ENCODE measurements at regions not wholly inside any gene's neighbourhood (a gene's known extent, or its start where the extent isn't known, plus 50 kb on each side); places are given as distances from the start of the nearest gene placed in this dataset.

DNA sequence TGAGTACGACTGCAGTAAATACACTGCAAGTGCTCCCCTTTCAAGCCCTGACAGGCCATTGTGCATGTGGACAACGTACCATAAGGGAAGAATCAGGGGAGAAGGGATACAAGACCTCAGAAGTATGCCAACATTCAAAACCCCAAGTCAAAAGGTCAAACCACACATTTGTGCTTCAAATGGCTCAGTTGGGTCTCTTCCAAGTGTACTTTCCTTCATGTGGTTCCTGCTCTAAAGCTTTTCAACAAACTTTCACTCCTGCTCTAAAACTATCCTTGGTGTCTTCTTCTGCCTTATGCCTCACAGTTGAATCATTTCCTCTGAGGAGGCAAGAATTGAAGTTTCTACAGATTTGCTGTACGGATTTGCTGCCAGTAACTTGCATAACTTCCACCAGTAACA, 305.7 kb upstream of the SLIT2 start:
- no peak for DNase-seq
- no peaks in the 10 kb centered on the region; the same call in 1 of the 2 replicates for H3K4me1 ChIP-seq (ENCODE audit: insufficient read depth, low read length)
- no peak overlapping the region for H2AK5ac ChIP-seq (ENCODE audit: insufficient read length, low read length)
- no peak overlapping the region for H3K14ac ChIP-seq (ENCODE audit: insufficient read depth, low read length)
- no peak overlapping the region for H4K91ac ChIP-seq (ENCODE audit: insufficient read length, low read depth, low read length)
- H3K9ac ChIP-seq (ENCODE audit: extremely low read depth, insufficient read length, low read length), result no peak overlapping the region
- peaks cover 2 to 3% of the 10 kb centered on the region in 2 experiments; a peak in 3 of 5 replicates for H3K9me3 Mint-ChIP-seq
- H3K23me2 ChIP-seq (ENCODE audit: insufficient read length, low read depth, low read length, poor library complexity, severe bottlenecking), result no peaks in the 10 kb centered on the region
- H4K5ac ChIP-seq (ENCODE audit: insufficient read length, low read depth, low read length), result no peak overlapping the region
- no peak overlapping the region for H2BK12ac ChIP-seq (ENCODE audit: insufficient read length, low read depth, low read length)
- no peak overlapping the region for H2BK20ac ChIP-seq (ENCODE audit: low read depth, low read length, poor library complexity, severe bottlenecking)
- H3K4me2 ChIP-seq (ENCODE audit: insufficient read depth, insufficient read length, low read length), result no peak overlapping the region
- H3K79me2 ChIP-seq (ENCODE audit: insufficient read depth, low read length), result no peaks in the 10 kb centered on the region
- no peak overlapping the region for H3K4ac ChIP-seq (ENCODE audit: low read depth, low read length)
- H3K4me1 Mint-ChIP-seq, result peaks cover 14% of the 10 kb centered on the region in 2 experiments
- WGBS (ENCODE audit: extremely low coverage, insufficient read length, low lambda C conversion rate), result no CpG with 5 or more reads among the region's 3 CpGs
- no peaks in the 10 kb centered on the region for H3K79me1 ChIP-seq (ENCODE audit: insufficient read depth, low read depth, low read length, poor library complexity, severe bottlenecking)
- no peak overlapping the region for H2AFZ ChIP-seq (ENCODE audit: low read length)
- H3K27me3 ChIP-seq (ENCODE audit: insufficient read depth, low read length), result no peaks in the 10 kb centered on the region
- no peaks in the 10 kb centered on the region for H3K27me3 Mint-ChIP-seq (ENCODE audit: low read depth)
- no peak overlapping the region for H3K27ac ChIP-seq (ENCODE audit: insufficient read length, low read depth, low read length)
- H3K56ac ChIP-seq (ENCODE audit: insufficient read length, low read depth, low read length), result no peak overlapping the region
- no peak overlapping the region for H2BK120ac ChIP-seq (ENCODE audit: low read depth, low read length, poor library complexity, severe bottlenecking)
- H3K23ac ChIP-seq (ENCODE audit: insufficient read length, low read depth, low read length), result no peak overlapping the region
- H4K20me1 ChIP-seq (ENCODE audit: control insufficient read depth, insufficient read depth, insufficient read length), result no peaks in the 10 kb centered on the region
- TF ChIP-seq, protein P1, sequence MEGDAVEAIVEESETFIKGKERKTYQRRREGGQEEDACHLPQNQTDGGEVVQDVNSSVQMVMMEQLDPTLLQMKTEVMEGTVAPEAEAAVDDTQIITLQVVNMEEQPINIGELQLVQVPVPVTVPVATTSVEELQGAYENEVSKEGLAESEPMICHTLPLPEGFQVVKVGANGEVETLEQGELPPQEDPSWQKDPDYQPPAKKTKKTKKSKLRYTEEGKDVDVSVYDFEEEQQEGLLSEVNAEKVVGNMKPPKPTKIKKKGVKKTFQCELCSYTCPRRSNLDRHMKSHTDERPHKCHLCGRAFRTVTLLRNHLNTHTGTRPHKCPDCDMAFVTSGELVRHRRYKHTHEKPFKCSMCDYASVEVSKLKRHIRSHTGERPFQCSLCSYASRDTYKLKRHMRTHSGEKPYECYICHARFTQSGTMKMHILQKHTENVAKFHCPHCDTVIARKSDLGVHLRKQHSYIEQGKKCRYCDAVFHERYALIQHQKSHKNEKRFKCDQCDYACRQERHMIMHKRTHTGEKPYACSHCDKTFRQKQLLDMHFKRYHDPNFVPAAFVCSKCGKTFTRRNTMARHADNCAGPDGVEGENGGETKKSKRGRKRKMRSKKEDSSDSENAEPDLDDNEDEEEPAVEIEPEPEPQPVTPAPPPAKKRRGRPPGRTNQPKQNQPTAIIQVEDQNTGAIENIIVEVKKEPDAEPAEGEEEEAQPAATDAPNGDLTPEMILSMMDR (conservative IDR thresholded peaks at IDR 0.05), result no peak
- H3K4me3 Mint-ChIP-seq, result no peak overlapping the region; a peak in 1 of 5 replicates
- H3K36me3 Mint-ChIP-seq (ENCODE audit: insufficient read depth in 1 of 3, low read depth in 3 of 3), result no peaks in the 10 kb centered on the region
- H2BK5ac ChIP-seq (ENCODE audit: insufficient read length, low read length), result no peak overlapping the region
- H3T11ph ChIP-seq (ENCODE audit: low read length), result no peak overlapping the region
- no peak overlapping the region for H4K8ac ChIP-seq (replicated peaks; ENCODE audit: insufficient read length, low read depth, low read length)
- H3K18ac ChIP-seq (ENCODE audit: insufficient read length, low read depth, low read length), result no peak overlapping the region
- H3K9me3 ChIP-seq (ENCODE audit: control insufficient read depth, low read depth, low read length), result no peaks in the 10 kb centered on the region
- H2BK15ac ChIP-seq (ENCODE audit: low read depth, low read length), result no peak overlapping the region
- no peak overlapping the region; a peak in 1 of 7 replicates for H3K27ac Mint-ChIP-seq
